8988T (cell line): ENCODE measurements at regions not wholly inside any gene's neighbourhood (a gene's known extent, or its start where the extent isn't known, plus 50 kb on each side); places are given as distances from the start of the nearest gene placed in this dataset.
"Not testable (repeated sequence)": the region's sequence is repeated elsewhere in the genome, so short reads cannot be mapped to it uniquely, and the experiment has no call there.

ENCODE experiments used
- DNase-seq: peaks from one replicate; pipeline ENCODE4 v3.0.0; 2011

DNA sequence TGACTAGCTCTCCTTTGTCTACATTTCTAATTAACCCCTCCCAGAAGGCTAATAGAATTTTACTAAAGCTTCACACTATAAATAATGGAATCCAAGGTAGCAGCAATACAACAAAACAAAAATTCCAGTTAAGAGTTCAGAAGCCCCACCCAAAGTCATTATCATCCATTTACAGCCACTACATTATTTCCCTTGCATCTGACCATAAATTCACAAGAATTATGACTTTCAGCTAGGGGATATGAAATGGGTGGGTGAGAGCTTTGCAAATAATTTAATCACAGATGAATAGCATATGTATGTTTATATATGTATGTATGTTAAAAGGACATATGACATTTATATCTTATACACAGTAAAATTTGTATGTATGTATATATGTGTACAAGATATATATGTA is 65.3 kb upstream of the PTGDR start:
- no peak for DNase-seq

DNA sequence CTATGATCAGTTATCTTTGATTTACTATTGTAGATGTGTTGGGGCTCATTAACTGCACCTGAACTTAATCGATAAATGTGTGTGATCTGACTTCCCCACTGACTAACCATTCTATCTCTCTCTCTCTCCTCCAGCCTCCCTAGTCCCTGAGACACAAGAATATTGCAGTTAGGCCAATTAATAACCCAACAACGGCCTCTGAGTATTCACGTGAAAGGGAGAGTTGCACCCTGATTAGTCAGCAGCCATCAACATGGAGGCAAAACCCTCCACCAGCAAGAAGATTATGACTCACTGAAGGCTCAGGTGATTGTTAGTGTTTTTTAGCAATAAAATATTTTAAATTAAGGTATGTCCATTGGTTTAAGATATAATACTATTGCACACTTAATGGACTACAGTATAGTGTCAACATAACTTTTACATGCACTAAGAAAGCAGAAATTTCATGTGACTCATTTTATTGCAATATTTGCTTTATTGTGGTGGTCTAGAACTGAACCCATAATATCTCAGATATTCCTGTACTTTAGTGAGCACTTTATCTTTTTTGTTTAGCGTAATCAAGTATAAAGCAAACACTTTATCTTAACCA is 77.1 kb upstream of the PTGDR start:
- no peak for DNase-seq

DNA sequence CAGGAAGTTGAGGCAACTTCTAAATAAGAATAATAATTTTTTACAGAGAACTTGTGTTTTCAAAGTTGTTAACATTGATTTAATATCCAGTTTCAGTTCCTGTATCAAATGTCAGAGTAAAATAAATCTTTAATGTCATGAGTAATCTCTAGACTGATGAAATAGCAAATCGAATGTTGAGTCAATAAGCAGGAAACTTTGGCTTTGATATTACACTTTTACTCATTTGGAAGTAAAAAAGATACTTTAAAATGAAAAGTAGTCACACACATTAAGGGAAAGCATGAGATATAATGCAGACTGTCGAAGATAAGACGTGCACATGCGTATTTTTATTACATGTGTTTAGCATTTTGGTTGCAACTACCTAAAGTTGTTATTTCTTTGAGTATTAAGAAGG is 78.2 kb upstream of the PTGDR start:
- no peak for DNase-seq

DNA sequence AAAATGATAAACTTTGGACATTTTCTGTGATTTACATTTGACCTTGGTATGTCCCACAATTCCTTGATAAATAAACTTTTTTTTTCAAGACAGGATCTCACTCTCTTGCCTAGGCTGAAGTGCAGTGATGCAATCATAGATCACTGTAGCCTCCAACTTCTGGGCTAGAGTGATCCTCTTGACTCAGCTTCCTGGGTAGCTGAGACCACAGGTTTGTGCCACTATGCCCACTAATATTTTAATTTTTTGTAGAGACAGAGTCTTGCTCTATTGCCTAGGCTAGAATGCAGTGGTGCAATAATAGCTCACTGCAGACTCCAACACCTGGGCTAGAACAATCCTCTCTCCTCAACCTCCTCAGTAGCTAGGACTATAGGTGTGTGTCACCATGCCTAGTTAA is 79.1 kb upstream of the PTGDR start:
- no peak for DNase-seq

GRCh38 chr14:52185178-52185577 is 82.3 kb upstream of the PTGDR start:
- DNase-seq, result no peak

DNA sequence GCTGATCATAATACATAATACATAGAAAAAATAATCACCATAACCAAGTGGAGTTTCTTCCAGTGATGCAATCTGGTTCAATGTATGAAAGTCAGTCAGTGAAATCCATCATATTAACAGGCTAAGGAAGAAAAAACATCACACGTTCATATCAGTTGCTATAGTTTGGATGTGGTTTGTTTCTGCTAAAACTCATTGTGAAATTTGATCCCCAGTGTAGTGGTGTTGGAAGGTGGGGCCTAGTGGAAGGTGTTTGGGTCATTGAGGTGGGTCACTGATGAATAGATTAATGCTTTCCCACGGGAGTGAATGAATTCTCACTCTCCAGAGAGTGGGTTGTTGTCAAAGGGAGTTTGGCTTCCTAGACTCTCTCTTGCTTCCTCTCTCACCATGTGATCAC is 84.6 kb upstream of the PTGDR start:
- no peak for DNase-seq

DNA sequence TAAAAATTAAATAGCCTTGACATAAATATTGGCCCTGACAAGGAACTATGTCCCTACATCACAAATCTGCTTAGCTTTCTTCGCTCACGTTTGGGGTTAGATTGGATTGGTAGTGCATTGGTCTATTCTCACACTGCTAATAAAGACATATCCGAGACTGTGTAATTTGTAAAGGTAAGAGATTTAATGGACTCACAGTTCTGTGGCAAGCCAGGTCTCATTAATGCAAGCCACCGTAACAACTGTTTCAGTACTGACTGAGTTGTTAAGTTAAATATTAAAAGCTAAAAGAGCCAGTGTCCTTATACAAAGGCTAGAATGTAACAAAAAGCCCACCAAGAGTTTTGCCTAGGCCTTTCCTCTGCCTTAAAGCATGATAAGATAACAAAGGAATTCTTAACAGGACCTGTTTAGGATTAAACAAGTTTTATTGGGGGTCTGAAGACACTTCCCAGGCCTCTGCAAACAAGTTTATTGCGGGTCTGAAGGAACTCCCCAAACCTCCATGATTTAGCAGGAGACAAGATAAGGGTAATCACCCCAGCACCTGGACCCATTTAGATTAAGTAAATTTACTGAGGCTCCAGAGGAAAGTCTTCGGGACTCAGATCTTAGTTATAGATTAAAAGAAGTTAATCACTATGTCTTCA is 88.2 kb upstream of the PTGDR start:
- no peak for DNase-seq

DNA sequence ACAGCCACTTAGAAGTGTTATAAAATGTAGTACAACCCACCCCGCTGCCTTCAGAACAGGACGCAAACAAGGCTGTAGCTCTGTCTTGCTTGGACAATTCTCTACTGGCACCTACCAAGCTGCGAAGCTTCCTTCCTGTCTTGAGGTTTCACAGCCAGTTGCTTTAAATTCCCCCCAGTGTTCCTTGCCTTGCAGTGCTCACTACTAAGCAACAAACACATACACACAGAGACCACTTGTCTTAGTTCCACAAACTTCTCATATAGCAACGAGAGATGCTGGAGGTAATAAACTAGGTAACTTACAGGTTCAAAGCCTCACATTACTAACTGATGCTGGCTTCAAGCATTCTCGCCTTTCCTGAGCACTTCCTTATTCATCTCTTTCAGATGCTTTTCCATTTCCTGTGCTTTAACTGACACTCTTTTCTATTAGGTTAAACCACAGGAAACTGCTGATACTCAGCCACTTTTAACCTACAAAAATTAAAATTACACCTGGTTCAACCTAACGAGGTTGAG is 91.5 kb upstream of the PTGDR start:
- no peak for DNase-seq

GRCh38 chr14:52171932-52172331 is 95.6 kb upstream of the PTGDR start:
- DNase-seq, result not testable (repeated sequence)

DNA sequence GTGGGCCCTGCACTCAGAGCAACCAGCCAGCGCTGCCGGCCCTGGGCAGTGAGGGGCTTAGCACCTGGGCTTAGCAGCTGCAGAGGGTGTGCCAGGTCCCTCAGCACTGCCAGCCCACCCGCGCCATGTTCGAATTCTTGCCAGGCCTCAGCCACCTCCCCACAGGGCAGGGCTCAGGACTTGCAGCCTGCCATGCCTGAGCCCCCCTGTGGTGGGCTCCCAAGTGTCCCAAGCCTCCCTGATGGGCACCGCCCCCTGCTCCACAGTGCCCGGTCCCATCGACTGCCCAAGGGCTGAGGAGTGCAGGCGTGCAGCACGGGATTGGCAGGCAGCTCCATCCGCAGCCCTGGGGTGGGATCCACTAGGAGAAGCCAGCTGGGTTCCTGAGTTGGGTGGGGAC is 98.0 kb upstream of the NID2 start:
- DNase-seq, result no peak

GRCh38 chr14:52155651-52156213 is 86.9 kb upstream of the NID2 start:
- DNase-seq, result no peak

DNA sequence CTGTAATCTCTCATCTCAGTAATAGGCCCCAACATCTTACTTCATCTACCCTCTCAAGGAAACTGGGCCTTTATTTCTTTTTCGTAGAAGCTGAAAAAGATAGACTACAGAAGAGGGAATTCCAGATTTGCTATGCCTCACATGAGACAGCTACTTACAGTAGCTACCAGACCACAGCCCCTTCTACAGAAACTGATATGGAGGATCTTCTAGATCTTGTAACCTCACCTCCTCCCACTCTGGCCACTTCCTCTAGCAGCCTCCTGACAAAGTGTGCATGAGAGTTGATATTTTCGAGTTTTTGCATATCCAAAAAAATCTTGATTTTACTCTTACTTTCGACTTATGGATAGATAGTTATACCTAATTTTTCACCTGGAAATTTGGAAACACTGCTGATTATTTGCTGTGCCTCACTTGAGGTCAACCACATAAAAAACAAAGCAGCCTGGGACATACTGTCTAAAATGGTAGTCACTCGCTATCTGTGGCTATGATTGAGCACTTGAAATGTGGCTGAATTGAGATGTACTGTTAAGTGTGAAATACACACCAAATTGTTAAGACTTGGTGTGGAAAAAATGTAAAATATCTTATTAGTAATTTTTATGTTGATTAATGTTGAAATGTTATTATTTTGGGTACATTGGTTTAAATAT is 86.3 kb upstream of the NID2 start:
- DNase-seq, result no peak

DNA sequence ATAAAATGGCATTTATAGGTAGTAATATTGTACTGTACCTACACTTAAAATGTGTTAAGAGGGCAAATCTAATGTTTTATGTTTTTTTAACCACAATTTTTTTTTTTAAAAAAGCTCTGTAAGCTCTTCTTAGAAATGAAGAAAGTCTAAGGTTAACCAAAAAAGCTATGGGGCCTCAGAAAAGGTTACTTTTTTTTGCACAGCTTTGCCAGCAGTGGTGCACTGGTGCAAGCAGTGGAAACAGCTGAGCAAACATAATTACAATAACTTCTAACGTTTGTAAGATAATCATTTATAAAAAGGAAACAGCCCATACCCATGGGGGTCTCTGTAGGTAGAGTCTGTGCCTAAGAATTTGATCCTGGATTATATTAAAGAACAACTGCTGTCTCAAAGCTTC is 85.1 kb upstream of the NID2 start:
- DNase-seq, result no peak

GRCh38 chr14:52150162-52150561 is 81.3 kb upstream of the NID2 start:
- DNase-seq, result no peak

- DNase-seq, result no peak
Measured at GRCh38 chr14:52148371-52148770, 79.5 kb upstream of the NID2 start.

GRCh38 chr14:52146504-52146903 is 77.6 kb upstream of the NID2 start:
- DNase-seq, result no peak

DNA sequence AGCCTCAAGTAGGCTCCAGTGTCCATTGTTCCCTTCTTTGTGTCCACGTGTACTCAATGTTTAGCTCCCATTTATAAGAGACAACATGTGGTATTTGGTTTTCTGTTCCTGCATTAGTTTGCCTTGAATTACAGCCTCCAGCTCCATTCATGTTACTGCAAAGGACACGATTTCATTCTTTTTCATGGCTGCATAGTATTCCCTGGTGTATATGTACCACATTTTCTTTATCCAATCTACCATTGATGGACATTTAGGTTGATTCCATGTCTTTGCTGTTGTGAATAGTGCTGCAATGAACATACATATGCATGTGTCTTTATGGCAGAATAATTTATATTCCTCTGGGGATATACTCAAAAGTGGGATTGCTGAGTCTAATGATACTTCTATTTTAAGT is 75.2 kb upstream of the NID2 start:
- not testable (repeated sequence) for DNase-seq

- DNase-seq, result no peak
Measured at GRCh38 chr14:52142504-52142903, 73.6 kb upstream of the NID2 start.

DNA sequence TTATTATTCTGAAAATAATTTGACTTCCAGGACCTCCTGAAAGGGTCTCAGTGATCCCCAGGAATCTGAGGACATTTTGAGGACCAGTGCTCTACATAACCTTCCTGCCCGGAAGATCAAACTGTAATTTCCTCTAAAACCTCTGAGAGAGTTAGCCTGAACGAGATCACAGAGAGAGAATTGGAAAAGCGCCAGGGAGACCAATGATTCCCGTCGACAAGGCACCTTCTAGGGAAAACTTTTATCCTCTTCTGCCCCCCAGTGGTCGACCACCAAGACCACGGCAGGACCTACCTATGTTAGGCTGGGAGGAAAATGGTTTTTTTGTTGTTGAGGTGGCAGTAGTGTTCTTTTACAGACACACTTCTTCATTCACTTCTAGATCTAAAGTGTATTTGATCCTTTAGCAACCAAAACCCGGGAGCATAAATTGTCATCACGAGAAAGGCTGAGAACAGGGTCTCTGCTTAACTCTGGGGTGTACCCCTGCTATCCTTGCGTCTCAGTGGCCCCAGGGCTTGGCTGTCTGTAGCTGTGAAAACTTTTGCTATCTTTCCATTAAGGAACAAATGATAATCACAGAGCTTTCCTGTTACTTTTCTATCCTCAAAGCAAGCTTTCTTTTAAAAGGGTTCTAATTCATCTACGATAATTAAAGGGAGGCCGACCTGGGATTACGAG is 62.9 kb upstream of the NID2 start:
- peak; percentile 71 for DNase-seq

DNA sequence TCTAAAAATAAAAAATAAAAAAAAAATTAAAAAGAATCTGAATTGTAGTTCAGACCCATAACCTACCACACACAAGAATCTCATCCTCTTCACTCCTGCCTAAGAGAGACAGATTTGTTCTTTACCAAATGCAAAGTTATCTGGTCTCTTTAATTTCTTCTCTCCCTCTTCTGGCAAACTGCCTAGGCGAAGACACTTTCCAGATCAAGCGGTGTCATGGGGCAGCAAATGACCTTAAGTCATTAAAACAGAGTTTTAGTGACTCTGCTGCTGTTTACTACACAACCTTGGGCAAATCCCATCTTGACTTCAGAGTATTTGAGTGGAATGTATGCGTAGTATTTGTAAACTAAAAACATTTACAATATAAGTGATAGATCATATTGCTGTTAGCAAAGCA is 60.9 kb upstream of the NID2 start:
- no peak for DNase-seq

DNA sequence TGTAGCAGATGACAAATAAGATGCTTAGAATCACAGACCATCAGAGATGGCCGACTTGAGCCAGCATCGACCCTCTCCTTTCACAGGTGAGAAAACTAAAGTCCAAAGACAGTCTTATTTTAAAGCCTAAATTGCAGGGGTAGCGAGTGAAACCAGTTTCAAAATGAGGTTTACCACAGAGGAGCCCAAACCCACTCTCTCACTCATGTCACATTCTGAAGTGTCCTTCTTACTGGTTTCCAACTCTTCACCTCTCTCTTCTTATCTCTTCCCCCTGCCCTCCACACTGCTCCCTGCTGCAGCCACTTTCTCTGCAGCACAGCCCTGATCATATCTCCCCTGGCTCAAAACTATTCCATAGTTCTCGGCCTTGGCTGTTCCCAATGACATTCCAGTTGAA is 57.0 kb upstream of the NID2 start:
- no peak for DNase-seq

GRCh38 chr14:52124791-52125684 is 56.2 kb upstream of the NID2 start:
- DNase-seq, result no peak
